Heart left ventricle (tissue), 13 donors: ENCODE measurements at regions not wholly inside any gene's neighbourhood (a gene's known extent, or its start where the extent isn't known, plus 50 kb on each side); places are given as distances from the start of the nearest gene placed in this dataset.

Experiments used
- POLR2A ChIP-seq, 2 donors: fragments of 450-650 bp; IDR thresholded peaks; one replicate each; pipeline ENCODE4 v1.6.1; 2017; ENCODE audit warnings: antibody characterized with exemption in 2 of 2, mild to moderate bottlenecking in 2 of 2, moderate library complexity in 2 of 2
- TF ChIP-seq, protein P1 (sequence below), 12 donors: fragments of 200-600 bp; sonication (generic) in 4 of 12; IDR thresholded peaks; one replicate each; pipeline versions ENCODE4 v1.5.0 to v1.8.0; 2018 to 2022; ENCODE audit warnings: antibody characterized with exemption in 12 of 12, mild to moderate bottlenecking in 5 of 12
- donor health status: ischemic (EF 13 %, LVEDD 7.1; RV severe dilation, severe dysfunction).
- donor health status: DM: no; HTN: yes; CAD: no.
- donor health status: DM: no; HTN: no; CAD: no.
- donor health status: ischemic (EF 25% LVEDD 6.9; RV normal size, moderate dysfunction).
- donor health status: ischemic (EF 25% LVEDD 5.7; RV mildly dilated, moderate dysfunction).
- donor health status: ischemic (EF 35%, LVEDD 5.7; RV mildly dilated, moderate dysfunction).
- donor health status: nonischemic (EF 11% LVEDD 7.7; RV severe dilation, severe dysfunction).
- donor health status: DM: yes; HTN: yes; CAD: no.
- donor health status: PGD.
- donor health status: ischemic (EF 29% LVEDD 5.4; RV normal size, mild dysfunction).
- donor health status: nonischemic (EF 23%, LVEDD 6.1; RV moderate dilation, normal function).

DNA sequence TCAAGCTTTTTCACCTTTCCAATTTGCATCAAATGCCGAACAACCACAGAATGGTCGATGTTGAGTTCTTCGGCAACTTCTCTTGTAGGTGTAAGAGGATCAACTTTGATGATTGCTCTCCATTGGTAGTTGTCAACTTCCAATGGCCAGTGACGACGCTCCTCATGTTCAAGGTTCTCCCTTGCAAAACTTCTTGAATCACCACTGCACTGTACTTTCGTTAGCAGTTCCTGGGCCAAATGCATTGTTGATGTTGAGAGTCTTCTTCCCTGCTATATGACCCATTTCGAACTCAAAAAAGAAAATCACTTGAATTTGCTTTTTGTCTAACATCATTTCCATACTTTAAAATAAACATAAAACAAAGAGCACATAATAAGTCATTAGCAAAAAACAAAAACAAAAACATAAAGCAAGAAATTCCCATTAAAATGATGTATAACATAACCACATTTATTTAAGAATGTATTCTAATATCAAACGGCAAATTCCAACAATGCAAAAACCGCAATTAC, 71.2 kb upstream of the AP4E1 start:
- TF ChIP-seq, protein P1, sequence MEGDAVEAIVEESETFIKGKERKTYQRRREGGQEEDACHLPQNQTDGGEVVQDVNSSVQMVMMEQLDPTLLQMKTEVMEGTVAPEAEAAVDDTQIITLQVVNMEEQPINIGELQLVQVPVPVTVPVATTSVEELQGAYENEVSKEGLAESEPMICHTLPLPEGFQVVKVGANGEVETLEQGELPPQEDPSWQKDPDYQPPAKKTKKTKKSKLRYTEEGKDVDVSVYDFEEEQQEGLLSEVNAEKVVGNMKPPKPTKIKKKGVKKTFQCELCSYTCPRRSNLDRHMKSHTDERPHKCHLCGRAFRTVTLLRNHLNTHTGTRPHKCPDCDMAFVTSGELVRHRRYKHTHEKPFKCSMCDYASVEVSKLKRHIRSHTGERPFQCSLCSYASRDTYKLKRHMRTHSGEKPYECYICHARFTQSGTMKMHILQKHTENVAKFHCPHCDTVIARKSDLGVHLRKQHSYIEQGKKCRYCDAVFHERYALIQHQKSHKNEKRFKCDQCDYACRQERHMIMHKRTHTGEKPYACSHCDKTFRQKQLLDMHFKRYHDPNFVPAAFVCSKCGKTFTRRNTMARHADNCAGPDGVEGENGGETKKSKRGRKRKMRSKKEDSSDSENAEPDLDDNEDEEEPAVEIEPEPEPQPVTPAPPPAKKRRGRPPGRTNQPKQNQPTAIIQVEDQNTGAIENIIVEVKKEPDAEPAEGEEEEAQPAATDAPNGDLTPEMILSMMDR (IDR thresholded peaks at IDR 0.05) = no peak
- TF ChIP-seq POLR2A (IDR thresholded peaks at IDR 0.05) = no peak
